OCI-LY1 (cell line): ENCODE measurements at regions not wholly inside any gene's neighbourhood (a gene's known extent, or its start where the extent isn't known, plus 50 kb on each side); places are given as distances from the start of the nearest gene placed in this dataset.

ENCODE experiments used
- H2AFZ ChIP-seq: fragments of 200-600 bp; sonication (generic), shearing (Covaris generic); 2 replicates; pipeline ENCODE4 v1.6.0; 2014; ENCODE audit warnings: antibody characterized with exemption, mild to moderate bottlenecking, low read length
- H3F3A ChIP-seq: fragments of 200-600 bp; sonication (generic), shearing (Covaris generic); 2 replicates; pipeline ENCODE4 v1.6.0; 2014; ENCODE audit warnings: mild to moderate bottlenecking, antibody characterized with exemption, low read length, moderate library complexity; ENCODE audit not compliant: insufficient read depth
- H3K27ac ChIP-seq: fragments of 200-600 bp; sonication (generic); 2 replicates; pipeline ENCODE4 v1.5.1; 2014; ENCODE audit warnings: low read length, mixed run types, mild to moderate bottlenecking, low read depth; ENCODE audit not compliant: poor library complexity, severe bottlenecking
- H3K27me3 ChIP-seq: fragments of 200-600 bp; sonication (generic); 2 replicates; pipeline ENCODE4 v1.6.0; 2014; ENCODE audit warnings: antibody characterized with exemption, mild to moderate bottlenecking, low read length, moderate library complexity; ENCODE audit not compliant: insufficient read depth
- H3K36me3 ChIP-seq: fragments of 200-600 bp; sonication (generic); 2 replicates; pipeline ENCODE4 v1.6.1; 2014; ENCODE audit warnings: mild to moderate bottlenecking, antibody characterized with exemption, low read length, moderate library complexity, mixed read lengths; ENCODE audit not compliant: insufficient read depth
- H3K4me1 ChIP-seq: fragments of 200-600 bp; sonication (generic); 2 replicates; pipeline ENCODE4 v1.5.1; 2014; ENCODE audit warnings: mild to moderate bottlenecking, low read length, moderate library complexity; ENCODE audit not compliant: insufficient read depth, severe bottlenecking
- H3K4me2 ChIP-seq: fragments of 200-600 bp; sonication (generic), shearing (Covaris generic); 2 replicates; pipeline ENCODE4 v1.6.1; 2014; ENCODE audit warnings: low read length
- H3K4me3 ChIP-seq: fragments of 200-600 bp; sonication (generic); 2 replicates; pipeline ENCODE4 v1.5.1; 2014; ENCODE audit warnings: low read length, low read depth, mild to moderate bottlenecking, mixed read lengths; ENCODE audit not compliant: poor library complexity, severe bottlenecking
- H3K79me2 ChIP-seq: fragments of 200-600 bp; shearing (Covaris generic); 2 replicates; pipeline ENCODE4 v1.6.1; 2016; ENCODE audit warnings: mixed run types, low read length, mixed read lengths; ENCODE audit not compliant: insufficient read depth
- H3K9ac ChIP-seq: fragments of 200-600 bp; sonication (generic), shearing (Covaris generic); 2 replicates; pipeline ENCODE4 v1.6.1; 2014; ENCODE audit warnings: mild to moderate bottlenecking, low read length, mixed read lengths
- H3K9me2 ChIP-seq: fragments of 200-600 bp; sonication (generic), shearing (Covaris generic); 2 replicates; pipeline ENCODE4 v1.6.1; 2014; ENCODE audit warnings: low read depth, mild to moderate bottlenecking, low read length, mixed read lengths
- H3K9me3 ChIP-seq: fragments of 200-600 bp; shearing (Covaris generic); 2 replicates; pipeline ENCODE4 v1.6.1; 2014; ENCODE audit warnings: low read length, mixed read lengths
- H4K20me1 ChIP-seq: fragments of 200-600 bp; sonication (generic), shearing (Covaris generic); 2 replicates; pipeline ENCODE4 v1.6.0; 2016; ENCODE audit warnings: mild to moderate bottlenecking, low read length; ENCODE audit not compliant: insufficient read depth
- CTCF ChIP-seq: fragments of 200-600 bp; sonication (generic), shearing (Covaris generic); IDR thresholded peaks from 2 replicates; pipeline ENCODE4 v1.5.1; 2017; ENCODE audit warnings: mild to moderate bottlenecking, antibody characterized with exemption, low read length, moderate library complexity, mixed read lengths
- EZH2 ChIP-seq: fragments of 200-600 bp; sonication (generic), shearing (Covaris generic); IDR thresholded peaks from 2 replicates; pipeline ENCODE4 v1.8.0; 2017; ENCODE audit warnings: borderline replicate concordance, mixed run types, mild to moderate bottlenecking, antibody characterized with exemption, low read length, moderate library complexity, mixed read lengths

- no peaks in the 10 kb centered on the region for H3K9me2 ChIP-seq
- TF ChIP-seq CTCF (no peak), EZH2 (no peak)
- no peaks in the 10 kb centered on the region for H4K20me1 ChIP-seq
- no peaks in the 10 kb centered on the region for H3F3A ChIP-seq
- H3K79me2 ChIP-seq, result no peaks in the 10 kb centered on the region
- H3K4me1 ChIP-seq, result no peaks in the 10 kb centered on the region
- no peaks in the 10 kb centered on the region for H3K9me3 ChIP-seq
- H3K4me3 ChIP-seq, result no peak overlapping the region
- no peak overlapping the region for H3K4me2 ChIP-seq
- H3K9ac ChIP-seq, result no peak overlapping the region
- H3K36me3 ChIP-seq, result no peaks in the 10 kb centered on the region
- no peaks in the 10 kb centered on the region for H3K27me3 ChIP-seq
- H2AFZ ChIP-seq, result no peak overlapping the region
- no peak overlapping the region for H3K27ac ChIP-seq
Measured at GRCh38 chrX:22366166-22366702, 93.5 kb downstream of the CBLL2 start.

- no peak for TF ChIP-seq EZH2
- no peak for TF ChIP-seq CTCF
- Histone ChIP-seq H3K79me2 (no peaks in the 10 kb centered on the region), H3K4me3 (no peak overlapping the region), H3K4me2 (no peak overlapping the region), H2AFZ (no peak overlapping the region), H3K36me3 (no peaks in the 10 kb centered on the region), H3K9me2 (no peaks in the 10 kb centered on the region), H3F3A (no peaks in the 10 kb centered on the region), H3K9me3 (no peaks in the 10 kb centered on the region), H3K4me1 (no peaks in the 10 kb centered on the region), H3K27ac (no peak overlapping the region), H4K20me1 (no peaks in the 10 kb centered on the region), H3K27me3 (no peaks in the 10 kb centered on the region), H3K9ac (no peak overlapping the region)
Measured at GRCh38 chrX:22366906-22367305, 94.2 kb downstream of the CBLL2 start.

- Histone ChIP-seq H3K4me1 (no peaks in the 10 kb centered on the region), H3K36me3 (no peaks in the 10 kb centered on the region), H3K9me2 (no peaks in the 10 kb centered on the region), H3K79me2 (no peaks in the 10 kb centered on the region), H3K4me3 (no peak overlapping the region), H2AFZ (no peak overlapping the region), H3F3A (no peaks in the 10 kb centered on the region), H3K9me3 (no peaks in the 10 kb centered on the region), H3K27ac (no peak overlapping the region), H3K9ac (no peak overlapping the region), H4K20me1 (no peaks in the 10 kb centered on the region), H3K4me2 (no peak overlapping the region), H3K27me3 (no peaks in the 10 kb centered on the region)
- TF ChIP-seq CTCF, result no peak
- TF ChIP-seq EZH2, result no peak
Measured at GRCh38 chrX:22373094-22373493, 100.4 kb downstream of the CBLL2 start.
